Suprapubic skin (tissue), 4 donors: ENCODE measurements at regions not wholly inside any gene's neighbourhood (a gene's known extent, or its start where the extent isn't known, plus 50 kb on each side); places are given as distances from the start of the nearest gene placed in this dataset.

ENCODE experiments used
- DNase-seq, 2 donors: peaks; one replicate each; pipeline ENCODE4 v3.0.0-alpha.2; 2019; ENCODE audit warnings: low spot score in 2 of 2
- H3K27ac ChIP-seq: fragments of 200-600 bp; sonication (generic); one replicate; pipeline ENCODE4 v1.5.1; 2019
- H3K27me3 ChIP-seq: fragments of 200-600 bp; sonication (generic); one replicate; pipeline ENCODE4 v1.5.1; 2019
- H3K36me3 ChIP-seq: fragments of 200-600 bp; sonication (generic); one replicate; pipeline ENCODE4 v1.5.1; 2019
- H3K4me1 ChIP-seq: fragments of 200-600 bp; sonication (generic); one replicate; pipeline ENCODE4 v1.5.1; 2019
- H3K4me3 ChIP-seq: fragments of 200-600 bp; sonication (generic); one replicate; pipeline ENCODE4 v1.5.1; 2019; ENCODE audit warnings: mild to moderate bottlenecking
- H3K9me3 ChIP-seq: fragments of 200-600 bp; sonication (generic); one replicate; pipeline ENCODE4 v1.5.1; 2019
- CTCF ChIP-seq, 2 donors: fragments of 200-600 bp in 1 of 2; fragments of 450-650 bp in 1 of 2; sonication (generic) in 1 of 2; IDR thresholded peaks; one replicate each; pipeline ENCODE4 v1.5.1; 2016 to 2019; ENCODE audit warnings: antibody characterized with exemption in 2 of 2, mild to moderate bottlenecking in 1 of 2, moderate library complexity in 1 of 2
- EP300 ChIP-seq: sonication (generic); formaldehyde crosslinking; IDR thresholded peaks from one replicate; pipeline ENCODE4 v1.6.1; 2017; ENCODE audit warnings: antibody characterized with exemption
- POLR2A ChIP-seq, 2 donors: fragments of 450-650 bp; IDR thresholded peaks; one replicate each; pipeline ENCODE4 v1.6.1; 2017; ENCODE audit warnings: antibody characterized with exemption in 2 of 2, mild to moderate bottlenecking in 2 of 2, moderate library complexity in 2 of 2
- POLR2AphosphoS5 ChIP-seq, 3 donors: sonication (generic); formaldehyde crosslinking; IDR thresholded peaks; one replicate each; pipeline ENCODE4 v1.6.1; 2017; ENCODE audit warnings: antibody characterized with exemption in 3 of 3
- WGBS: methylation state at CpG from one replicate; pipeline ENCODE4 v1.1.5; 2018; 5-methylcytosine and 5-hydroxymethylcytosine counted together

DNA sequence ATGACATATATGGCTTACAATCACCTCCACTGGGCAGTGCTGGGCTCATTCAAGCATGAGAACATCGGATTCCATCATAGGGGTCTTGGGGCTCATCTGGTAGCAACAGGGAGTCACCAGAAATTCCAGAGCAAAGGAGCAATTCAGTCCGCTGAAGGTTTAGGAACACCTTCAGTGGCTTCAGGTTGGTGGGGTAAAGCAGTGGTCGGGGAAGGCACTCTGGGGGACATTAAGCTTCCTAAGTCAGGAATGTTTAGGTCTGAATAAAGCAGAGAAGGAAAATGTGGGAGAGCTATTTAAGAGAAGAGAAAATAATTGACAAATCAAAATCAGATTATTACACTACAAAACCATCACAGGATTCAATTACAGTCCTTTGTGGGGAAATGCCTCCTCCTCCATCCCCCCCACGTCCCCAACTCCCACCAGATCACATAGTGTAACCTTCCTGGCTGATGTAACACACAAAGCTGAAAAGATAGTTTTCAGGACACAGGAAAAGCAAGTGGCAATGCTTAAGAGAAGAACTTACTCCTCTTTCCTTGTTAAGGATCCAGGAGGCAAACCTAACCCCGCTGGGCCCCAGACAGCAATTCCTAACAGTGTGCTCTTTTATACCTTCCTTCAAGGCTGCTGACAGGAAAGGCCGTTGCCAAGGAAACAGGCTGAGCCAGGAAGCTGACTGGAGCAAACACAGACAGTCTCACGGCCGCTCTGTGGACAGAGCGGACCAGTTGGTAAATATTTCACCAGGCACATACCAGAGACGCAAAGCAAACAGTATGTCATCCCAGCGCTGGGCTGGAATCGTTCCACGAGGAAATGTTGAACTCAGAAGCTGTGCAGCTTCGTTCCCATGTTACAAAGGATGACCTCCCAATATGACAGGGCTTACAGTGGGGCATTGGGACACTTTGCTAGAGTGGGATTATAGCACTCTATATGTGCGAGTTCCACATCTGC lies 57.5 kb upstream of the LMCD1 start:
- WGBS, result 49% methylated on average over 11 of the region's 15 CpGs
- Histone ChIP-seq H3K4me1 (peaks cover 37% of the 10 kb centered on the region), H3K36me3 (no peaks in the 10 kb centered on the region), H3K27ac (peak overlapping the region; percentile 68), H3K27me3 (no peaks in the 10 kb centered on the region), H3K4me3 (no peak overlapping the region), H3K9me3 (no peaks in the 10 kb centered on the region)
- DNase-seq, result peak; percentile 88 to 91
- peak in 2 of 3 donors; percentile 13 to 70 for TF ChIP-seq POLR2AphosphoS5 (IDR thresholded peaks at IDR 0.05)
- no peak for TF ChIP-seq POLR2A (IDR thresholded peaks at IDR 0.05)
- TF ChIP-seq CTCF (IDR thresholded peaks at IDR 0.05), result no peak
- no peak for TF ChIP-seq EP300

DNA sequence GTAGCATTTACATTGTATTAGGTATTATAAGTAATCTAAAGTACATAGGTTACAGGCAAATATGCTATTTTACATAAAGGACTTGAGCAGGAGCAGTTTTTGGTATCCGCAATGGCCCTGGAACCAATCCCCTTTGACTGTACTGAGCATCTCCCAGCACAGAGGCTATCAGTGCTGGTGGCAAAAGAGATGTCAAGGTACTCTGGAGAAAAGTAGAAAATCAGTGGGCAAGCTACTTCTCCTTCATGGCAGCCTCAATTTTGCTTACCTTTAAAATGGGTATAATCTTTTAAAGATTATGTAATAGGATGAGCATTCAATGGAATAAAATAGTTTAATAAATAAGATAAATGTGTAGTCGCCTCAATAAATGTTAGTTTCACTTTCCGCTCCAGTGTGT lies 56.7 kb upstream of the LMCD1 start:
- Histone ChIP-seq H3K36me3 (no peaks in the 10 kb centered on the region), H3K4me1 (peaks cover 37% of the 10 kb centered on the region), H3K27ac (peak overlapping the region; percentile 68), H3K9me3 (no peaks in the 10 kb centered on the region), H3K27me3 (no peaks in the 10 kb centered on the region), H3K4me3 (no peak overlapping the region)
- no peak for TF ChIP-seq CTCF (IDR thresholded peaks at IDR 0.05)
- WGBS, result 94% methylated on average over 3 of the region's 3 CpGs
- DNase-seq, result no peak

DNA sequence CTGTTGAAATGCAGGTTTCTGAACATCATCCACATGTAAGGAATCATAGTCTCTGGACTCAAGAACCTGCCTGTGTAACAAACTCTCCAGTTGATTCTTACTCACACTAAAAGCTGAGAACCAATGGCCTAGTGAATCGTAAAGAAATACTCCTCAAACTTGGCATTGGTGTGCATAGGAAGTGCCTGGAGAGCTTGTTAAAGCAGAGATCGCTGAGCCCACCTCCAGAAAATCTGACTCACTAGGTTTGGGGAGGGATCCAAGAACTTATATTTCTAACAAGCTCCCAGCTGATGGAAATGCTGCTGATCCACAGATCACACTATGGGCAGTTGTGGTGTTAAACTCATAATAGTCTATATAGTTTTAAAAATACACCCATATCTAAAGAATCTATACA lies 55.8 kb upstream of the LMCD1 start:
- H3K27ac ChIP-seq, result no peak overlapping the region
- no peaks in the 10 kb centered on the region for H3K36me3 ChIP-seq
- no peak overlapping the region for H3K4me3 ChIP-seq
- DNase-seq, result no peak
- peaks cover 37% of the 10 kb centered on the region for H3K4me1 ChIP-seq
- no peak for TF ChIP-seq POLR2AphosphoS5 (IDR thresholded peaks at IDR 0.05)
- no peak for TF ChIP-seq EP300
- TF ChIP-seq CTCF (IDR thresholded peaks at IDR 0.05), result no peak
- TF ChIP-seq POLR2A (IDR thresholded peaks at IDR 0.05), result no peak
- 37% methylated on average over 2 of the region's 2 CpGs for WGBS
- H3K9me3 ChIP-seq, result no peaks in the 10 kb centered on the region
- H3K27me3 ChIP-seq, result no peaks in the 10 kb centered on the region

- no peaks in the 10 kb centered on the region for H3K36me3 ChIP-seq
- H3K4me3 ChIP-seq, result no peak overlapping the region
- H3K27ac ChIP-seq, result no peak overlapping the region
- TF ChIP-seq EP300 (no peak), POLR2AphosphoS5 (IDR thresholded peaks at IDR 0.05) (no peak), POLR2A (IDR thresholded peaks at IDR 0.05) (no peak), CTCF (IDR thresholded peaks at IDR 0.05) (no peak)
- WGBS, result 91% methylated on average over 2 of the region's 2 CpGs
- H3K4me1 ChIP-seq, result peaks cover 35% of the 10 kb centered on the region
- H3K27me3 ChIP-seq, result no peaks in the 10 kb centered on the region
- no peaks in the 10 kb centered on the region for H3K9me3 ChIP-seq
- DNase-seq, result no peak
Measured at GRCh38 chr3:8446845-8447244, 54.8 kb upstream of the LMCD1 start.

- Histone ChIP-seq H3K4me3 (no peak overlapping the region), H3K27me3 (no peaks in the 10 kb centered on the region), H3K27ac (no peak overlapping the region), H3K36me3 (no peaks in the 10 kb centered on the region), H3K9me3 (no peaks in the 10 kb centered on the region), H3K4me1 (peaks cover 1% of the 10 kb centered on the region)
- no peak for DNase-seq
- TF ChIP-seq EP300 (no peak), CTCF (IDR thresholded peaks at IDR 0.05) (no peak), POLR2A (IDR thresholded peaks at IDR 0.05) (no peak), POLR2AphosphoS5 (IDR thresholded peaks at IDR 0.05) (no peak)
Measured at GRCh38 chr3:8450618-8451017, 51.0 kb upstream of the LMCD1 start.
